Eye (tissue), 1 donor: ENCODE measurements at regions not wholly inside any gene's neighbourhood (a gene's known extent, or its start where the extent isn't known, plus 50 kb on each side); places are given as distances from the start of the nearest gene placed in this dataset.
"Not testable (repeated sequence)": the region's sequence is repeated elsewhere in the genome, so short reads cannot be mapped to it uniquely, and the experiment has no call there.

Source experiments
- DNase-seq: peaks from one replicate; pipeline ENCODE4 v3.0.0-alpha.2; 2015

GRCh38 chr2:53490659-53491058 is 276.9 kb upstream of the CHAC2 start:
- DNase-seq, result peak; percentile 55

GRCh38 chr2:53486185-53486899 is 281.3 kb upstream of the CHAC2 start:
- DNase-seq, result not testable (repeated sequence)

DNA sequence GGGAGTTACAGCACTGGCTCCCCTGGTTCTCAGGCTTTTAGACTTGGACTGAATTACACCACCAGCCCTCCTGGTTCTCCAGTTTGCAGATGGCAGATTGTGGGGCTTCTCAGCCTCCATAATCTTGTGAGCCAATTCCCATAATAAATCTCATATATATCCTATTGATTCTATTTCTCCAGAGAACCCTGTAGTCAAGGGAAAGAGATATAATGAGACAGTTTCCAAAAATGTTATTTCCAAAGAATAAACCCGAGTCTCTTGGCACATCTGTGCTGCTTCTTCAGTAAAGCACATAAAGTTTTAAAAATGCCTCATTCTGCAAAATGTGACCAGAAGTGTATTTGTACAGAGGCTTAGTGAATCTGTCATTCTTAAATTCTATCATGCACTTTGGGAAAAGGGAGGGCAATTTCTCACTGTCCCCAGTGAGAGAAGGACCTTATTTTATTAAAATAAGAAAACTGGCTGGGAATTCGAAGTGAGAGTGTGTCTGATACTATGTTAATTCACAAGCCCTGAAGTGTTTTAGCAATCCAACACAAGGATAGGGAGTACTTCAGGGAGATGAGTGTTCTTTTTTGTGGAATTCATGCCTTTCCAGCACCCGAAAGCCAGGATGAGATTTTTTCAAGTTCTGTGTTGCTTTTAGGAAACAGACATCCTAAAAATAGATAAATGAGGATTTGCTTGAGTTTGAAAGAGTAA is 282.4 kb upstream of the CHAC2 start:
- no peak for DNase-seq

- no peak for DNase-seq
Observed at GRCh38 chr2:53484531-53484930, 283.1 kb upstream of the CHAC2 start.

GRCh38 chr2:53477517-53477916 is 290.1 kb upstream of the CHAC2 start:
- no peak for DNase-seq

GRCh38 chr2:53476834-53477233 is 290.8 kb upstream of the CHAC2 start:
- no peak for DNase-seq

GRCh38 chr2:53475766-53476165 is 291.8 kb upstream of the CHAC2 start:
- DNase-seq, result no peak

- DNase-seq, result no peak
Observed at GRCh38 chr2:53475321-53475720, 292.3 kb upstream of the CHAC2 start.

DNA sequence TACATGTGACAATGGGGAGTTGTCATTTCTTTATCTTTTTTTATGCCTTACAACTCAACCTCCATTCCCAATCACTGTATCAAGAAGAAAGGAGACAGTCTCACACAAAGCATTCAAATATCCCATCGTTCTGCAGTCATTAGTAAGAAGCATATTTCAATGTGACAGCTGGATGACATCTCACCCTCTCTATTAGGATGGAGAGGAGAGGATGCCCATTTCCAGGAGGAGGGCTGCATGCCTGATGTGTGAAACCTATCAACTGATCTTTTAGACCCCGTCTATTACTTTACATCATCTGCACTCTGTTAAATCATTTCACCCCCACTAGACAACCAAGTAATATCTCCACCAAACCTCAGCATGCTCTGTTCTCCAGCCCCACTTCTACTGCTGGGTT is 292.7 kb upstream of the CHAC2 start:
- no peak for DNase-seq

DNA sequence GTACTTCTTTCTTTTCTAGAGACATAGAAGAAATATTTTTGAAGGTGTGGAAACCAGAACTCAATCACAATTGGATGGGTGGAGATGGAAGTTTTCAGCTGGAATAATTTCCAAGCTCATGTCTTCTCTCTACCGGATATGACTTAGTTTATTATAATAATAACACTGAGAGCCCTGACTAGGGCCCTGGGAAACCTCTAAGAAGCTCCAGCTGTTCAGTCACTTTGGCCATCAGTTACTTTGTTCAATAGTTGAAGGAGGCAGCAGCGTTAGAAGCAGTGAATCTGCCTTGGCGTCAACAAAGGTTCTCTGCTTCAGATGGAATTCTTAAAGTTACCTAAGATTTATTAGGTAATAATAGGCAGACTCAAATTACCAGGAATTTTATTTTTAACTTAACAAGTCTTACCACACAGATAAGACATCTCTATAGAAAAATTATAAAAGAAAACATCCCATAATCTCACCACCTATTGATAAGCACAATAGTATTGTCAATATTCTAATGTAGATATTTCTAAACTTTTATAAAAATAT is 293.8 kb upstream of the CHAC2 start:
- DNase-seq, result no peak

DNA sequence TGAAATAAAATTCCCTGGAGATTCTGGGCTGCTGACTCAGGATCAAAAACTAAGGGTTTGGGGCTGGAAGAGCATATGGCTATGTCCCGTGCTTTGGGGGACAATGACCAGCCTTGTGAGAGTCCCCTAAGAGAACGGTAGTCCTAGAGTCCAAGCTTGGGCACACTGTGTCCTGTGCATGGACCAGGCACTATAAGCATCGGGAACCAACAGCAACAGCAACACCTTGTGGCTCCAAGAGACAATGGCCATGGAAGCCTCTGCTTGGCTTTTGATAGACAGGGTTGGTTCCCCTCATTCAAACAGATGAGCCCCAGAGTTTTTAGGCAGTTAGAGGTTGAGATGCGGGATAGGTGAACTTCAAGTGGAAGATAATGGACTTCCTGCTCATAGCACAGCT is 294.4 kb upstream of the CHAC2 start:
- DNase-seq, result no peak

DNA sequence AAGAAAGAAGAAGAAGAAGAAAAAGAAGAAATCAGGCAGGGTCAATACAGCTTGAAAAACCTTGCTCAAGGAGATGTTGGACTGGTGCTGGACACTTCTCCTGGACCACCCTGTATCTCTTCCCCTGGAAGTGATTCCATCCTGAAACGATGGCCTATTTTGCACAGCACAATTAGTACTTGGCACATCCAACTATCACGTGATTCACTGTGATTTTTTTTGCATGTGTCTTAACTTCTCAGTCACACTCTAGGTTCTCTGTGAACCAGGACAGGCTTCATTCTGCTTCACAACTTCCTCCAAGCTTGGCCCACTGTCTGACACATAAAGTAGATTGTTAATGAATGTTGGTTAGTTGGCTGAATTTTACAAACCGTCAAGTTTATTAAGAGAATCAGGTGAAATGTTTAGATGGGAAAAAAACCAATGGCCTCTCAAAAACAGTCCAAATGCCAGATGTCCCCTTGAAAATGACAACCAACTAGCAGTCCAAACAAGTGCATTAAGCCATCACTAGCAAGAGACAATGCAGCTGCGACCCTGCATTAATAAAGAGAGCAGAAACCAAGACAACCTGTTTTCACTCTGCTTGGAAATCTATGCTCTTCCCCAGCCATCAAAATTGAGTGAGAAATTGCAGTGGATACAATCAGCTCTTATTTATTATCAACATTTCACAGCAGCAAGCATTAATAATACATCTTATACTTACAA is 300.0 kb upstream of the CHAC2 start:
- DNase-seq, result peak; percentile 63

GRCh38 chr2:53463806-53464726 is 303.5 kb upstream of the CHAC2 start:
- DNase-seq, result no peak

GRCh38 chr2:53460937-53461336 is 306.7 kb upstream of the CHAC2 start:
- DNase-seq, result peak; percentile 52

DNA sequence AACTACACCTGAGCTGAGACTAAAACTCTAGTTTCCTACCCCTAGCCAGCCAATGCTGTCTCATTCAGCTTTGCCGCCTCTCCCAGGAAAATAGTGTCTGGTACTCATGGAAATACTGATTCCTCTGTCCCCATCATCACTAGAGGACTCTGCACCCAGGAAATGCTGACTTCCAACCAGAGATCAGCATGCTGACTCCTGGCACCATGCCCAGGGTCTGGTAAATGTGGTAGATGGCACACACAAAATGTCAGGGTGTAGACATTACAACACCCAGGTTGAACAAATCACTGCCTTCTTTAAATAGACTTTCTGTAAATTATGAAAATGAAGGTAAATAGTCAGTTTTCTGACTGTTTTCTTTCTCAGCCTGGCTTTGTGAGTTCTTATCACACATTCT is 307.3 kb upstream of the CHAC2 start:
- DNase-seq, result no peak

DNA sequence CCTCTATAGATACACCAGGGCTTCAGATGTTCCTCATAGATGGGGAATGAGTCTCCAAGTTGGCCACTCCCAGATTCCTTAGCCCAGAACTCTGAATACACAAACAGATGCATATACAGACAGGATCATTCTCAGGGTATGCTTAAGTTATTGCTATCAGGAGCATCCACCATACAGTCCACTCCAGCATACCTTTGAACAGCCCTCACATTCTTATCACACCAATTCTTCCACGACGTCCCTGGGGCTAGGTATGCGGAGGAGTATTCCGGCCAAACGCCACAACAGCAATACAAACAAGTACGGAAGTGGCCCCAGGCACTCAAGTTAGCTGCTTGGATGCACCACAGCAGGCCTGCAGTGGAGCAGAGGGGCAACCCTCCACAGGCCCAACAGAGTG is 312.5 kb upstream of the CHAC2 start:
- DNase-seq, result no peak

DNA sequence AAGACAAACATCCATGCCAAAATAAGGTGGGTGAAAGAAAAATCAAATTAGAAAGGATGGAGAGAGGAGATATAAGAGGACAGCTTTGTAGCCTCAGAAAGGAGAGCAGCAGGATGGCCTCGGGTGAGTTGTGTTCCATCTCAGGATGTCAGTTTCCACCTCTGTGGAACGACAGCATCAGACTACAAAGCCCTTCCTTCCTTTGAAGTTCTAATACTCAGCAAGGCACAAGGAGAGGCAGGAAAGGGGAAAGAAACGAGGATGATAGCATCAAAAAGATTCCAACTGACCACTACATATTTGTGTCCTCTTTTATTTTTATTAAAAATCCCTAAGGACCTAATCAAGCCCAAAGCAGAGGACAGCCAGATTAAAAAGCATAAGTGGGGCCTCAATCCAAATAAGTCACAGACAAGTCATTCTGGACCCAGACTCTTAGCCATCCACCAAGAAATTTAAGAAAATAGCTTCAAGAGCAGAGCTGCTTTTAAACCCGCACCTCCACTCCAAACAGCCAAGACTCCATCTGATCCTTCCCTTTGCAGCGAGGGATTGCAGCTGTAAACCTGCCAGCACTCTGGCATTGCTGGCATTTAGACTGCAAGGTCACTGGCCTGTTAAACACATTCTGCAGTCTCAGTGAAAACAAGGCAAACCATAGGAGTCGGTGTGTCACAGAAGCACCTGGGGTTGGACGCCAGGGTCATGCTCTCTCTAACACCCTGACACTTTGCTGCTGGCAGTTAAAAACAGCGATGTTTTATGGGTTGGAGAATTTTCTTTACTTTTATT is 314.5 kb upstream of the CHAC2 start:
- peak; percentile 26 for DNase-seq

DNA sequence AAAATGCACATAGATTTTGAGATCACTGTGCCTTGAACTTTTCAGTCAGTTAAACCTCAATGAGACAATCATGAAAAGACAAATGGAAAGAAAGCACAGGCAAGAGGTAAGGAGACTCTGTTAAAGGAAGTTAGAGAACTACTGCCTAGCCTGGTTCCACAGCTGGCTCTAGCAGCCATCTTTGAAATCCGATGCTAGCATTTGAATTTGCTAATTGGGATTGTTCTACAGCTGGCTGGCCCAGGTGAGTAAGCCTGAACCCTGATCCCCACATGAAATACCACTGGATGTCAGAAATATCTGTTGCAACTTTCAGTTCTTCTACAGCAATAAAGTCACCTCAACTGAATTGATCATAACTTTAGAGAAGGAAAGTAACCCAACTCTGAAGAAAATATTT is 315.2 kb upstream of the CHAC2 start:
- DNase-seq, result no peak

DNA sequence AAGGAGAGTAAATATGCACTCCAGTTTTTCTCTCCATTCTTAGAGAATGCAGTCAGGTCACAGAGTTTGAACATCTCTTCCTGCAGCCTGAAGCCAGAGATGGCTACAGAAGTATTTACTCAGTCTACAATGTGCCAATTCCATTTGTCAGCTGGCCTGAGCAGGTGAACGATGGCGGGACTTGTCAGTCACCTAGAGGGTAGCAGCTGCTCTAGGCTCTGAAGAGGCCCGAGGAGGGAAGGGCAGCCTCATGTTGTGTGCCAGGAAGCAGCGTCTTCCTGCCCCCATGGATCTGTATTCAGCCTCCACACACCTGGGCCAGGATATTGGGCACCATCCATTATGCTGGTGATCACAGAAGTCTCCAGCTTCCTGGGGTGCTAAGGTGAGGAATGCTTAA is 316.7 kb upstream of the CHAC2 start:
- DNase-seq, result no peak

GRCh38 chr2:53448591-53448990 is 319.0 kb upstream of the CHAC2 start:
- DNase-seq, result no peak

- DNase-seq, result no peak
Observed at GRCh38 chr2:53448086-53448485, 319.5 kb upstream of the CHAC2 start.
